DMS79 (cell line): ENCODE measurements at regions not wholly inside any gene's neighbourhood (a gene's known extent, or its start where the extent isn't known, plus 50 kb on each side); places are given as distances from the start of the nearest gene placed in this dataset.
A peak's percentile ranks its signal among the peaks of the same experiment; 100 is the strongest.
"Not testable (repeated sequence)": the region's sequence is repeated elsewhere in the genome, so short reads cannot be mapped to it uniquely, and the experiment has no call there.

ENCODE experiments used
- DNase-seq: peaks from one replicate; lab custom pipeline; 2025; lab: John Stamatoyannopoulos, UW

DNA sequence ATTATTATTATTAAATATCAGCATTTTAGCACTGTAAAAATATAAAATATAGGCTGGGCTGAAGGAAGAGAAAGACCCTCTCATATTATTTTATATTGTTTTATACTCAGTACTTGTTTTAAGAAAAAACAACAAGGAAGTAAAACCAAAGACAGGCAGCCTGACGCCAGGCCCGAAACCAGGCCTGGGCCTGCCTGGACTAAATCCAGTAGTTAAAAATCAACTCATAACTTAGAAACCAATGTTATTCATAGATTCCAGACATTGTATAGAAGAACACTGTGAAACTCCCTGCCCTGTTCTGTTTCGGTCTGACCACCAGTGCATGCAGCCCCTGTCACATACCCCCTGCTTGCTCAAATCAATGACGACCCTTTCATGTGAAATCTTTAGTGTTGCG lies 420.1 kb upstream of the PABPC4L start:
- not testable (repeated sequence) for DNase-seq

DNA sequence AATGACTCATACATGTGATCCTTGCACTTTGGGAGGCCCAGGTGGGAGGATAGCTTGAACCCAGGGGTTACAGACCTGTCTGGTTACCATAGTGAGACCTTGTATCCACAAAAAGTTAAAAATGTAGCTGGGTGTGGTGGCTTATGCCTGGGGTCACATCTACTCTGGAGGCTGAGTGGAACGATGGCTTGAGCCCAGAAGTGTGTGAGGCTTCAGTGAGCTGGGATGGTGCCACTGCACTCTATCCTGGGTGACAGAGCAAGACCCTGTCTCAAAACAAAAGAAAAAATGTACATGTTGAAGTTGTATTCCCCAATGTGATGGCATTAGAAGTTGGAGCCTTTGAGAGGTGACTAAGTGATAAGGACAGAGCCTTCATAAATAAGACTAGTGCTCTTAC lies 409.4 kb upstream of the PABPC4L start:
- DNase-seq: no peak

DNA sequence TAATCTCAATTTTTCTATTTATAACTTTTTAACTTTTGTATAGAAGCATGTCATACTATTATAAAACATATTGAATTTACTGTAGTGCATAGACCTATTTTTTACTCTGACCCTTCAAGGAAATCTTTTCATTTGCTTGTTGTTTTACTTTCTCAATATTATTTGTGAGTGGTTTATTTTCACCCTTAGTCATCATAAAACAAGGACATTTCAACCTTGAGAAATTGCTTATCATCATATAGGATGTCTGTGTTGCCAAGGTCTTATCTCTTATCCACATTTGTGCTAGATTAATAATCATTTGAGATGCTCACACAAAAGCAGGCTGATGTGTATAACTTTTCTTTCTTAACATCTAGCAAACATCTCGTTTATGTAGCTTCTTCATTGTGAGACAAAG lies 408.6 kb upstream of the PABPC4L start:
- DNase-seq: no peak

DNA sequence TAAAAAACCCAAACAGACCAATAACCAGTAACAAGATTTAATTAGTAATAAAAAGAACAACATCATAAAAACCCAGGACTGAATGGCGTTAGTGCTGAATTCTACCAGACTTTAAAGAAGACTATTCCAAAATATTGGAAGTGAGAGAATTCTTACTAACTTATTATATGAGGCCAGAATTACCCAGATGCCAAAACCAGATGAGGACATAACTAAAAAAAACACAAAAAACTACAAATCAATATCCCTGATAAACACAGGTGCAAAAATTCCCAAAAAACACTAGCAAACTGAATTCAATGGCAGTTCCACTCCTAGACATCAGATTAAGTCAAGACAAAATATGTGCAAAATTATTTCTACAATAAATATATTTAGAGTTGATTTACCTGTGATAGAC lies 400.1 kb upstream of the PABPC4L start:
- no peak for DNase-seq

DNA sequence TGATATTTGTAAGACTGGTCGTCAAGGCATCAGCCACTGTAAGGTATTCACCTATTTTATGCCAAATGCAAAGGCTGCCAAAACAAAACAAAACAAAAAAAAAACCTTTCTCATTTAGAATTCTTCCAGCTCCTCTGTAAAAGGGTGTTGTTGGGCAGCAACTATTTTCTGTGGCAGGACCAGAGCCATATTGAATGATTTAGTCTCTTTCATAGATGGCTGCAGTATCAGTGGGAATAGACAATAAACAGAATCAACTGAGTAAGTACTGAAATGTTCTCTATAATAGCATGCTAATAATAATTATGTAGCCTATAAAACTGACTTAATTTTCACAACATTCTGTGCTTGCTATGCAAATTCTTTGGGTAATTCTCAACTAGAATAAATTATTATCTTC lies 389.7 kb upstream of the PABPC4L start:
- no peak for DNase-seq

DNA sequence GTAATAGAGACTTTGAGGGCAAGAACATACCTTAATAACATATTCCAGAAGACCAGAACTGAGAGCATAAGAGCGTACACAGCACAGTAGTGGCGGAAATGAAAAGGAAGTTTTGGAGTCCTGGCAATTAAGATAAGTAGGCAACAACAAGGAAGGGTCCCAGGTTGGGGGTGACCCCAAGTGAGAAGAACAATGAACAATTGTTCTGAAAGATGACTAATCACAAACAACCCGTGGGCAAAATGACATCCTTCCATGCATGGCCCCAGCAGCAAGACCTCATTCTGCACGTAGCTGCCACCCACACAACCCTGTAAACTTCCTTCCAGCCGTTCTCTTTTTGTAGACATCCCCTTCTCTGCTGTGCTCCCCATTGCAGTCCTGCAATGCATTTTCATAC lies 384.4 kb upstream of the PABPC4L start:
- no peak for DNase-seq

DNA sequence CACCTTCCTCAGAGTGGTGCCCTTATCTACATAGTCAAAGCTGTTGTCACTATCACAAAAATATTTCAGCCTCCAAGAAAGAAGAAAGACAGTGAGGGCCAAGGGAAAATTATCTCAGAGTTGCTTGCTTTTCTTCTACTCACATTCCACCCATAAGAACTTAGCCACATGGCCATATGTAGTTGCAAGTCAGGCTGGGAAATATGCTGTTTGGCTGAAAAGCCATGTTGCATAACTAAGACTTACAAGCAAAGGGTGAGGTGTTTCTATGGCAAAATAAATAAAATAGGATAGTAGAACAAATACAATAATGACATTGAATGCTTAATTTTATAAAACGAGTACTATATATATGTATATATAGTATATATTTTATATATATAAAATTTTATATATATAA lies 365.9 kb upstream of the PABPC4L start:
- no peak for DNase-seq

DNA sequence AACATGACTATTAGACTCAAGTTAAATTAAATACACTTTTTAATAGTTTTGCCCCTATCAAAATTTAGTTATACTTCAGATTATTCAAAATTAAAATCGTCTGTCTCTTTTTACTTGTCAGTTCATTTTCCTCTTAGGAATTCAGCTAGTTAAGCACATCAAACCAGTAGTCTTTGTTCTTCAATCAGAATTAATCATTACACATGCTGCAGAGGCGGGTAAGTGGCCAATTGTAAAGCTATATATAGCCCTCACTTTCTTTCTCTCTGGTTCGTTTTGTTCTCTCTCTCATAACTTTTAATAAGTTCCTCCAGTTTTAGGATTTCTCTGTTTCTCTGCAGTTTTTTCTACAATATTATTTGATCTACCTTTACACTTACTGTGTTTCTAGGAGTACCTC lies 359.1 kb upstream of the PABPC4L start:
- DNase-seq: no peak

DNA sequence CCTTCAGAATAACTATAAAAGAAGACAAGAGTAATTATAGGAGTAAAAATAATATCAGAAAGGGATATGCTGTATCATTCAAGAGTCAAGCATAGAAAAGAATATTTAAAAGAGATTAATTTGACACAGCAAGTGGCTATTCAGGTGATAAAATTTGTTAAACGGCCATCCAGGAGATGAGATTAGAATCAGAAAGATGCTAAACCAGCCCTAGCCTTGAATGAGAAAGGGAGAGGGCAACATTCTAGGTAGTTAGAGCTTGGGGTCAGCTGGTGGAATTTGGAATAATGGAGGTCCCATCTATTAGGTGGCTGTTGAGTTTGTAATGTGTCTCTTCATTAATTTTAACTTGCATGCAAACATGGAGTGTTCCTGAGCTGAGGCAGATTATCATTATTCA lies 350.5 kb upstream of the PABPC4L start:
- DNase-seq: no peak

DNA sequence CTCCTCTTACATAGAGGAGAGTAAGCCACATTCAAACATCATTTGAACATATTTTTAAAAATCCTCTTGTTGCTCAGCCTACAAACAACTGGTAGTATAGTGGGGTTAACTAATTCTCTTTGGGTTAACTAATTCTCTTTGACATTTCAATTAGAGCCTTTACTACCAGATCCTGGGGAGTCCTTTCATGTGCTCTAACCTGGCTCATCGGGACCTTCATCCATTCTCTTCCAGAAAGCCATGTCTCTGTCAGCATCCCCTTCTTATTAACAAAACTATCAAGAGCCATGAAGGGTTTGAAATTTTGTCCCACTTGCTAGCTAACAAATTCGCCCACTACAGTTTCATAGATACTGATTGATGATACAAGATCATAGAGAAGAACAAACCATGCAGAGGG lies 349.8 kb upstream of the PABPC4L start:
- no peak for DNase-seq

DNA sequence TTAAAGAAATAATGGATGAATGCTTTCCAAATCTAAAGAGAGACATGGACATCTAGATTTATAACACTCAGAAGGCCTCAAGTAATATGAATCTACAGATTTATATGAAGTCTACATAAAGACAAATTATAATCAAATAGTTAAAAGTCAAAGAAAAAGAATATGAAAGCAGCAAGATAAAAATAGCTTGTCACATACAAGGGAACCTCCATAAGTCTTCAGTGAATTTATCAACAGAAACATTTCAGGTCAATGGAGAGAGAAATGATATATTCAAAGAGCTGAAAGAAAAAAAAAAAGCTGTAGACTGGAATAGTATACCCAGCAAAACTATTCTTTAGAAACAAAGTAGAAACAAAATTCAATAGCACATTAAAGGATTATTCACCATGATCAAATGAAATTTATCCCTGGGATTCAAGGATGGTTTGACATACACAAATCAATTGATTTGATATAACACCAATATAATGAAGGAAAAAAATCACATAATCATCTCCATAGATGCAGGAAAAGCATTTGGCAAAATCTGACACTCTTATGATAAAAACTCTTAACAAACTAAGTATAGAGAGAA lies 346.6 kb upstream of the PABPC4L start:
- no peak for DNase-seq

DNA sequence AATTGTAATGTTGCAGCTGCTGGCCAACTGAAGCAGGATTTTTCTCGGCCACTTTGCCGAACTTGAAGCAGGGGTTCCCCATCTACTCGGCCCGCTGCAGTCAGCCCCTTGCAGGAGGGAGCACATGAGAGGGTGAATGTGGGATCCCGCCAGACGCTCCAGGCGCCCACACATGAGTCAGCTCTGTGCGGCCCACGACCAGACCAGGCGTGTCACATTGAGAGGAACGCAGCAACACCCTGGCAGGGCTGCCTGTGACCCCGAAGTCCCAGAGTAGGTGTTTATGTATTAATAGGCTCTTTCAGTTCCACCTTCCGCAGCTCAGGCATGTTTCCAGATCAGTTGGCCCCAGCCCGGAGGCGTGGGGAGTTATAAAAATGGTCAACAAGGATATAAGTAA lies 344.7 kb upstream of the PABPC4L start:
- no peak for DNase-seq

DNA sequence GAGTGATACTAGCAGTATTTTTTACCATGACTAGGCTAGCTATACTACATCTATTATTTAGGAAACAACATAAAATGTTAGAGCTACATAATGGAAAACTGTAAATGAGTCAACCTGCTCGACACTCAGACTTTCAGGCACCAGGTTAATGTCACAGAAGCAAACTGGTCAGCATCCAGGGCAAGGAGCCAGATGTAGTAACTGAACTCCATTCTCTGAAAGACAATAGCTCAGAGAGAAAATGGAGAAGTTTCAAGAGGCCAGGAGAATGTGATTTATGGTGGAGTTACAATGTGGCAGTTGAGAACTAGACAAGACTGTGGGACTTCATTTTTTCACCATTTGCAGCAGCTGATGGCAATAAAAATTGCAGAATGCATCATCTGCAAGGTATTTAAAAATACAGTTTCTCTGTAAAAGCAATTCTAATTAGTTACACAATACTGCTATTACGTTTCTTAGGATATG lies 342.7 kb upstream of the PABPC4L start:
- DNase-seq: peak; percentile 20

DNA sequence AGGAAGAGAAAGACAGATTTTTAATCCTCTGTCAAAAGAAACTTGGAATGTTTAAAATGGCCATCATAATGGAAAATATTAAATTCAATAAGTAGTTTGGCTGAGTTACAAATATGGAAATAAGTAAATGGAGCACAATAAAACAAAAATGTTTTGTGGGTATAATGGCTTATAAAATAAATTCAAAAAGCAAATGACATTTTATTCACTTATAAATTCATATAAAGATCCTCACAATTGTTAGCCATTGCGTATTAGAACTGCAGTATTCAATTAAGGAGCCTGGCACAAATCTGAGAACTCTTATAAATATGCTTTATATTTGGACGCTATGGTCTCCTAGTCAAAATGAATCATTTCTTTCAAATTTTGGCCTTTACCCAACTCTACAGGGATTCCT lies 339.0 kb upstream of the PABPC4L start:
- DNase-seq: no peak

DNA sequence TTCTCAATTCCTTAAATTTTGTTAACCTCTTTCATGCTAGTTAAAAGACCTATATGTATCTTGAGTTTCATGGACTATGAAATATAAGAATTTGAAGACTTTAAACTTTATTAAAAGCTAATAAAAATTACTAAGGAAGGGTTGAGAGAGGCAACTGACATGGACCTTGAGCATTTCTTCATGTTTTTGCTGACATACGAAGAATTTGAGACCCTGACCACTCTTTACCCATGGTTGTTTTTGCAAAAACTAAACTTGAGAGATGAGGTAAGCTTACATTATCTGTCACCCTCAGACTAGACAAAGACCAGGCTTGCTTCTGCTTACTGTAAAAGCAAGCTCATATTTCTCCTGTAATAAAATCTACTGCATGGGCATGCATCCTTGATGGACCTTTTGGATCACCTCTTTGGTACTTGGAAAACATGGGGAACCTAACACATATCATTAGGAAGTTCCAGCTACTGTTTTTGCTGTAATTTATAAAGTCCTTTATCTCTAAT lies 338.2 kb upstream of the PABPC4L start:
- no peak for DNase-seq

DNA sequence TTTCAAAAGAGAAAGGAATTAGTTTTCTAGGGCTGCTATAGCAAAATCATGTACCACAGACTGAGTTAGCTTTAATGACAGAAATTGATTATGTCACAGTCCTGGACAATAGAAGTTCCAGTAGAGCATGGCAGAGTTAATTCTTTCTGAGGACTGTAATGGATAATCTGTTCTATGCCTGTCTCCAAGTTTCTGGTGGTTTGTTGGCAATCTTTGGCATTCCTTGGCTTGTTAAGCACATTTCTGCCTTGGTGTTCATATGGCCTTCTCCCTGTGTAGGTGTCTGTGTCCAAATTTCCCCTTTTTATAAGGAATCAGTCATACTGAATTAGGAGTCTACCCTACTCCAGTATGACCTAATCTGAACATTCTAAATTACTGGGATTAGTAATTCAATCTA lies 336.1 kb upstream of the PABPC4L start:
- DNase-seq: no peak

DNA sequence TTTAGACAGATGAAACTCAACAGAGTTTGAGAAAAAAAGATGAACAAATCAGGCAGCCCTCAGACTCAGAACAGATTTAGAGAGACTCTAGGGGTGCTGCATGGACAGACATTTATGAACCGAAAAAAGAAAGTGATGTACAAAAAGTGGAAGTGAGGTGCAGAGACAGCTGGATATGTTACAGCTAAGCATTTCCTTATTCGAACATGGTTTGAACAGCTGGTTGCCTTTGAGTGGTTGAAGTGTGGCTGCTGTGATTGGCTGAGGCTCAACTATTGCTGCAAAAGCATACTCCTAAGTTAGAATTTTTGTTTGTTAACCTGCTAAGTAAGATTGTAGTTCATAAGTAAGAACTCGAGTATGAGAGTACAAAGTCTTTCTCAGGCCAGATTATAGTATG lies 331.5 kb upstream of the PABPC4L start:
- no peak for DNase-seq

DNA sequence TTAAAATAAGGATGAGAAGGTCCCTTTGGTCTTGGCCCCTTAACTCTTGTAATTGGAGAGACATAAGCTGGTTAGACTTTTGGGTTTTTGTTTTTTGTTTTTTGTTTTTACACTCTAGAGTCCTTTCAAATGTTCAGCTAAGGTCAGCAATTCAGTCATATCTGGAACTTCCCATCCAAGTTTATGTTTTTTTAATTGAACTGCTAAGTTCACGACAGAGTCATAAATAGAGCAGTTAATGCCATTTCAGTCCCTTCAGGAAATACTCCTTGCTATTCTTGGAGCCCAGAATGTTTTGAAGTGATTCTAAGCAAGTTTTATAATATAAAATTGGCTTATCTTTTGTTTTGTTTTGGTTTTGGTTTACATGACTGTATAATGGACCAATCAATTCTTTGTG lies 329.4 kb upstream of the PABPC4L start:
- DNase-seq: no peak

DNA sequence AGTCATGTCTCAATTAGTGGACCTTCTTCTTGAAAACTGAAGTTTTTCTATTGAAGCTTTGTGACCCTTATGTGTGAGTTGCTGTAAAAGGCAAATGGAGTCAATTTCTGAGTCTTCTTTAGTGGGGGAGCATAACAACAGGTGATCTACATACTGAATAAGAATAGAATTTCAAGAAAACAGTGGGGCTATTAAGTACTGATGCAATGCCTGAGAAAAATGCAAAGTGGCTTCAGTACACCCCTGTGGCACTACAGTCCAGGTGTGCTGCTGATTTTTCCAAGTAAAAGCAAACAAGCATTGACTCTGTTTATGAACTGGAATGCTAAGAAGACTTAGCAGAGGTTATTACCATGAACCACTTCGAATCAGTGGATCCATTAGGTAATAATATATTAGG lies 328.0 kb upstream of the PABPC4L start:
- DNase-seq: no peak

DNA sequence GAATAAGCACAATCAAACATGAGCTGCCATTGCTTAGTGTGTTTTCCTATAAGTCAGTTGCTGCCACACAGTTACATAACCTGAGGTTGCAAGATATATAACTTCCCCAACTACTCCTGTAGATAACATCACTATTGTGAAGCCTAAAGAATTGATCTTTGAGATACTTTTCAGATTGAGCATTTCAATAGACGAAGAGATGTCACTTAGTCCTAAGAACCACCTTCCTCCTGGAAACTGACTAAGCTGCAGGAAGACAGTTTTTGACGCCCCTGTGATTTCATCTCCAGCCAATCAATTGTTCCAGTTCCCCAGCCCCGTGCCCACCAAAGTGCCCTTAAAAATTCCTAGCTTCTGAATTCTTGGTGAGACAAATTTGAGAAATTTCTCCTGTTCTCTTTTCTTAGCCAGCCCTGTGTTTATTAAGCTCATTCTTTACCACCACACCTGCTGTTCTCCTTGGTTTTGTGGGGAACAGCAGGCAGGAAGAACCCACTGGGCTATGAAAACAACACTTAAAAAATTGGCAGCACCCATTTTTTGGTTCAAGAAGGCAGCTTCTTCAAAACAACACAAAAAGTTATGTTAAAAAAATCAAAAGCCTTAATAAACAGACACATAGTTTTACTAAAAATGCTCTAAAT lies 317.1 kb upstream of the PABPC4L start:
- DNase-seq: no peak

DNA sequence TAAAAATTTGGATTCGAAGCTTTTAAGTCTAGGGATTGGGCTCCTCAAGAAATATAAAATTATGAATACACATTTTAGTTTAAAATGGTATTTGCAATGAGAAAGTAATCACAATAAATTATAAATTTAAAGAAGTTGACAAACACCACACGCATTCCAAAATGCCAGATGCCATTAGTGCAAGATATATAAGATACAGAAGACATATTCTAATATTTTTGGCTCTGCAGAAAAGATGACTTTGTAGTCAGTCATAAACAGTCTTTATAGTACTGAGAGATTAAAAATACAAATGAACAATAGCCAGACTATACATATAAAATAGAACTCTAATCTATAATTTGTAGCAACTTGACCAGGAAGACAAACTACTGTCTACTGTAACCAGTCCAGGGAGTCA lies 309.0 kb upstream of the PABPC4L start:
- no peak for DNase-seq

DNA sequence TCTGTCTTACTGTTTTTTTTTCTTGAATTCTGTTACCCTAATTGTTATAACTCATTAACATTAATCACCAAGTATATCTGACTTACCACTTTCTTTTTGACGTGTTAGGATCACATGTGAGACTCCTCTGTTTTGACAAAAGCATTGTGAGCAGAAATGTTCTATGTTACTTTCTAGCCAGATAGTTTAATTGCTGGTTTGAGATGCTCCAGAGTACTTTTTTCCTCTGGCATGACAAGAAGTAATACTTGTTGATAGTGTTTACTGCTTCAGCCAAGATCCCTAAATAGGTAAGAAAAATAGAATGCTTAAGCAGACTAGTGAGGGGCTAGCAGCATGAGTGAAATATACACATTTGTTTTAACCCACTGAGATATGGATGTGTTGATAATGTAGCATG lies 303.9 kb upstream of the PABPC4L start:
- DNase-seq: no peak

DNA sequence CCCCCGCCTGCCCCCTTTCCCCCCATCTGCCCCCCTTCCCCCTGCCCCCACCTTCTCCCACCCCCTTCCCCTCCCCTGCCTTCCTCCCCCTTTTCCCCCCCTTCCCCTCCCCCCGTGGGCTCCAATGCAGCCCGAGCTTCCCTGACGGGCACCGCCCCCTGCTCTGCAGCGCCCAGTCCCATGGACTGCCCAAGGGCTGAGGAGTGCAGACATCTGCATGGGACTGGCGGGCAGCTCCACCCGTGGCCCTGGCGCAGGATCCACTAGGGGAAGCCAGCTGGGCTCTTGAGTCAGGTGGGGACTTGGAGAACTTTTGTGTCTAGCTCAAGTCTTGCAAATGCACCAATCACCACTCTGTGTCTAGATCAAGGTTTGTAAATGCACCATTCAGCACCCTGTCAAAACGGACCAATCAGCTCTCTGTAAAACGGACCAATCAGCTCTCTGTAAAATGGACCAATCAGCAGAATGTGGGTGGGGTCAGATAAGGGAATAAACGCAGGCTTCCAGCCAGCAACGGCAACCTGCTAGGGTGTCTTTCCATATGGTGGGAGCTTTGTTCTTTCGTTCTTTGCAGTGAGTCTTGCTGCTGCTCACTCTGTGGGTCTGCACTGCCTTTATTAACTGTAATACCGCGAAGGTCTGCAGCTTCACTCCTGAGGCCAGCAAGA lies 300.5 kb upstream of the PABPC4L start:
- no peak for DNase-seq

DNA sequence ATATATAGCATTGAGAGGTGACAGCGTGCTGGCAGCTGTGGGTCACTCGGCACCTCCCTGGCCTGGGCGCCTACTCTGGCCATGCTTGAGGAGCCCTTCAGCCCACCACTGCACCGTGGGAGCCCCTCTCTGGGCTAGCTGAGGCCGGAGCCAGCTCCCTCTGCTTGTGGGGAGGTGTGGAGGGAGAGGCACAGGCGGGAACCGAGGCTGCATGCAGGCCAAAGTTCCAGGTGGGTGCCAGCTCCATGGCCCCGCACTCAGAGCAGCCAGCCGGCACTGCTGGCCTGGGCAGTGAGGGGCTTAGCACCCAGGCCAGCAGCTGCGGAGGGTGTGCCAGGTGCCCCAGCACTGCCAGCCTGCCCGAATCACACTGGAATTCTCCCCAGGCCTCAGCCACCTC lies 299.9 kb upstream of the PABPC4L start:
- DNase-seq: not testable (repeated sequence)
